ENCODE measurements at regions not wholly inside any gene's neighbourhood (a gene's known extent, or its start where the extent isn't known, plus 50 kb on each side); places are given as distances from the start of the nearest gene placed in this dataset.

DNA sequence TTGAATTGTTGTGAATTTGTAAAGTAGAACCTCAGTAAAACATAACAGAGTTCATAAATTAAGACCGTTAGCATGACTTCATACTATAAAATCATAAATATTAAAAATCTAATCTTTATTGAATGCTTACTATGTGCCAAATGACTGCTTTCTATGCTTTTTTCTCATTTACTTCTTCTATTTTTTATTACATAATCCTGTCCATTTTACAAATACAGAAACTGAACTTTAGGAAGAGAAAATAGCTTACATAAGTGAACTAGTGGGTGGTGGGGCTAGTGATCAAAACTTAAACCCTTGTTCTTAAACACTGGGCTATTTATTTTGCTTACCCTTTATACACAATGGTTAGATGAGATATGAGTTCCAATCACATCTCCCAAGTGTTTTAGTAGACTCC lies 122.3 kb downstream of the ZC3H11B start:
- Histone ChIP-seq H3K36me3 (ENCODE audit: control insufficient read depth in 2 of 2, insufficient read depth in 1 of 2, low read length in 2 of 2) (no peaks in the 10 kb centered on the region), H3K9me3 (ENCODE audit: control insufficient read depth, insufficient read depth, low read depth, low read length) (no peaks in the 10 kb centered on the region), H3K4me3 (ENCODE audit: low read depth, low read length) (no peak overlapping the region), H3K27ac (ENCODE audit: extremely low read depth, low read depth, low read length) (no peak overlapping the region), H3K4me1 (ENCODE audit: control insufficient read depth, insufficient read depth, low read length) (no peaks in the 10 kb centered on the region)
- ChIA-PET POLR2A (no interaction called here), CTCF (interaction anchor here (0.6 kb wide), 1 partner anchor 69 kb away, joined by 4 read pairs; no protein-coding TSS in a partner anchor)
- TF ChIP-seq OVOL3 (tag by site-specific recombination; IDR thresholded peaks at IDR 0.05): no peak
- no peak for TF ChIP-seq MYNN (tag by site-specific recombination; IDR thresholded peaks at IDR 0.05; ENCODE audit: borderline replicate concordance)
- TF ChIP-seq ZNF549 (tag by site-specific recombination; IDR thresholded peaks at IDR 0.05): no peak
- no peak for TF ChIP-seq ZNF544 (tag by site-specific recombination; IDR thresholded peaks at IDR 0.05)
- no peak for TF ChIP-seq ZFP3 (tag by site-specific recombination; IDR thresholded peaks at IDR 0.05; ENCODE audit: low read depth)
- no peak for TF ChIP-seq GLI4 (tag by site-specific recombination; IDR thresholded peaks at IDR 0.05)
- no peak for TF ChIP-seq ZFP37 (tag by site-specific recombination; IDR thresholded peaks at IDR 0.05)
- TF ChIP-seq ZNF10 (tag by site-specific recombination; IDR thresholded peaks at IDR 0.05): no peak
- TF ChIP-seq, protein P1, sequence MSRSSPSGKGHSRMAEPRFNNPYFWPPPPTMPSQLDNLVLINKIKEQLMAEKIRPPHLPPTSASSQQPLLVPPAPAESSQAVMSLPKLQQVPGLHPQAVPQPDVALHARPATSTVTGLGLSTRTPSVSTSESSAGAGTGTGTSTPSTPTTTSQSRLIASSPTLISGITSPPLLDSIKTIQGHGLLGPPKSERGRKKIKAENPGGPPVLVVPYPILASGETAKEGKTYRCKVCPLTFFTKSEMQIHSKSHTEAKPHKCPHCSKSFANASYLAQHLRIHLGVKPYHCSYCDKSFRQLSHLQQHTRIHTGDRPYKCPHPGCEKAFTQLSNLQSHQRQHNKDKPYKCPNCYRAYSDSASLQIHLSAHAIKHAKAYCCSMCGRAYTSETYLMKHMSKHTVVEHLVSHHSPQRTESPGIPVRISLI (tag by site-specific recombination; IDR thresholded peaks at IDR 0.05): no peak
- TF ChIP-seq, protein P2, sequence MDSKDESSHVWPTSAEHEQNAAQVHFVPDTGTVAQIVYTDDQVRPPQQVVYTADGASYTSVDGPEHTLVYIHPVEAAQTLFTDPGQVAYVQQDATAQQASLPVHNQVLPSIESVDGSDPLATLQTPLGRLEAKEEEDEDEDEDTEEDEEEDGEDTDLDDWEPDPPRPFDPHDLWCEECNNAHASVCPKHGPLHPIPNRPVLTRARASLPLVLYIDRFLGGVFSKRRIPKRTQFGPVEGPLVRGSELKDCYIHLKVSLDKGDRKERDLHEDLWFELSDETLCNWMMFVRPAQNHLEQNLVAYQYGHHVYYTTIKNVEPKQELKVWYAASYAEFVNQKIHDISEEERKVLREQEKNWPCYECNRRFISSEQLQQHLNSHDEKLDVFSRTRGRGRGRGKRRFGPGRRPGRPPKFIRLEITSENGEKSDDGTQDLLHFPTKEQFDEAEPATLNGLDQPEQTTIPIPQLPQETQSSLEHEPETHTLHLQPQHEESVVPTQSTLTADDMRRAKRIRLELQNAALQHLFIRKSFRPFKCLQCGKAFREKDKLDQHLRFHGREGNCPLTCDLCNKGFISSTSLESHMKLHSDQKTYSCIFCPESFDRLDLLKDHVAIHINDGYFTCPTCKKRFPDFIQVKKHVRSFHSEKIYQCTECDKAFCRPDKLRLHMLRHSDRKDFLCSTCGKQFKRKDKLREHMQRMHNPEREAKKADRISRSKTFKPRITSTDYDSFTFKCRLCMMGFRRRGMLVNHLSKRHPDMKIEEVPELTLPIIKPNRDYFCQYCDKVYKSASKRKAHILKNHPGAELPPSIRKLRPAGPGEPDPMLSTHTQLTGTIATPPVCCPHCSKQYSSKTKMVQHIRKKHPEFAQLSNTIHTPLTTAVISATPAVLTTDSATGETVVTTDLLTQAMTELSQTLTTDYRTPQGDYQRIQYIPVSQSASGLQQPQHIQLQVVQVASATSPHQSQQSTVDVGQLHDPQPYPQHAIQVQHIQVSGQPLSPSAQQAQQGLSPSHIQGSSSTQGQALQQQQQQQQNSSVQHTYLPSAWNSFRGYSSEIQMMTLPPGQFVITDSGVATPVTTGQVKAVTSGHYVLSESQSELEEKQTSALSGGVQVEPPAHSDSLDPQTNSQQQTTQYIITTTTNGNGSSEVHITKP (tag by site-specific recombination; IDR thresholded peaks at IDR 0.05): no peak

DNA sequence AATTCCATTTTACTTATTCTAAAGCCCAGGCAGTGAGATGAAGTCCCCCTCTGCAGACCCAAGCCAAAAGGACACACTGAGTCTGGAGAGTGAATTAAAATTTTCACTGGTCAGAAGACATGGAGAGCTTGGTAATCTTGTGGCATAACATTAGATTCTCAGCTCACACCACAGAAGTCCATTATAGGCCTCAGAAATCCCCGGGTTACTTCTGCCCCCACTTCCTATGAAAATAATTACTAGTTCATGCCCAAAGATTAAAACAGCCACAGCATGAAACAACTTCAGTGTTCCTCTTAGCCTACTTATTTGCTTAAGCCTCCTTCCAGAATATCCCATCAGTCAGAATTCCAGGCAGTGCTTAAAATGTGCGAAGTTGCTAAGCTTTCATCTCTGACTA lies 123.3 kb downstream of the ZC3H11B start:
- no peak overlapping the region for H3K27ac ChIP-seq (ENCODE audit: extremely low read depth, low read depth, low read length)
- no peaks in the 10 kb centered on the region for H3K36me3 ChIP-seq (ENCODE audit: control insufficient read depth in 2 of 2, insufficient read depth in 1 of 2, low read length in 2 of 2)
- TF ChIP-seq ZNF776 (tag by site-specific recombination; IDR thresholded peaks at IDR 0.05; ENCODE audit: borderline replicate concordance) (no peak), ZNF624 (tag by site-specific recombination; IDR thresholded peaks at IDR 0.05) (no peak)
- TF ChIP-seq, protein P3, sequence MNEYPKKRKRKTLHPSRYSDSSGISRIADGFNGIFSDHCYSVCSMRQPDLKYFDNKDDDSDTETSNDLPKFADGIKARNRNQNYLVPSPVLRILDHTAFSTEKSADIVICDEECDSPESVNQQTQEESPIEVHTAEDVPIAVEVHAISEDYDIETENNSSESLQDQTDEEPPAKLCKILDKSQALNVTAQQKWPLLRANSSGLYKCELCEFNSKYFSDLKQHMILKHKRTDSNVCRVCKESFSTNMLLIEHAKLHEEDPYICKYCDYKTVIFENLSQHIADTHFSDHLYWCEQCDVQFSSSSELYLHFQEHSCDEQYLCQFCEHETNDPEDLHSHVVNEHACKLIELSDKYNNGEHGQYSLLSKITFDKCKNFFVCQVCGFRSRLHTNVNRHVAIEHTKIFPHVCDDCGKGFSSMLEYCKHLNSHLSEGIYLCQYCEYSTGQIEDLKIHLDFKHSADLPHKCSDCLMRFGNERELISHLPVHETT (tag by site-specific recombination; IDR thresholded peaks at IDR 0.05): no peak
- no peaks in the 10 kb centered on the region for H3K9me3 ChIP-seq (ENCODE audit: control insufficient read depth, insufficient read depth, low read depth, low read length)
- H3K4me3 ChIP-seq (ENCODE audit: low read depth, low read length): no peak overlapping the region
- ChIA-PET CTCF (interaction anchor here (0.7 kb wide), 1 partner anchor 9 kb away, joined by 7 read pairs; no protein-coding TSS in a partner anchor), POLR2A (no interaction called here)
- no peaks in the 10 kb centered on the region for H3K4me1 ChIP-seq (ENCODE audit: control insufficient read depth, insufficient read depth, low read length)

DNA sequence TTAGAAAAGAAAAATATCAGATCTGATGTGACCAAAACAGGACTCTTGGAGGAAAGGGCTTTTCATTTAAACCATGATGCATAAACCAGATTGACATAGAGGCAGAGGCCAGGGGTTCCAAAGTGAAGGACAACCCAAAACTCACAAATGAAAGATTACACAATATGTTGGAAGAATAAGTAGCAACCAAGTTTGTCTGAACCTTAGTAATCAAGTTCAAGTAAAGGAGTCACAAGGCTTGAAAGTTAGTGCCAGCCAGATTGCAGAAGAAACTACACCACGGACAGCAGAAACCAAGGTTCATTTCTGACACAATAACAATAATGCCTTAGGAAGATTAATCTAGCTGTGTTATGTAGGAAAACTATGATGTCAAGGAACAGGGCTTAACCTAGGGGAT lies 124.6 kb downstream of the ZC3H11B start:
- no peaks in the 10 kb centered on the region for H3K36me3 ChIP-seq (ENCODE audit: control insufficient read depth in 2 of 2, insufficient read depth in 1 of 2, low read length in 2 of 2)
- ChIA-PET CTCF (no interaction called here), POLR2A (no interaction called here)
- H3K4me3 ChIP-seq (ENCODE audit: low read depth, low read length): no peak overlapping the region
- H3K9me3 ChIP-seq (ENCODE audit: control insufficient read depth, insufficient read depth, low read depth, low read length): no peaks in the 10 kb centered on the region
- no peaks in the 10 kb centered on the region for H3K4me1 ChIP-seq (ENCODE audit: control insufficient read depth, insufficient read depth, low read length)
- H3K27ac ChIP-seq (ENCODE audit: extremely low read depth, low read depth, low read length): no peak overlapping the region
- TF ChIP-seq ZXDB (tag by site-specific recombination; IDR thresholded peaks at IDR 0.05): no peak
- TF ChIP-seq ZNF501 (tag by site-specific recombination; IDR thresholded peaks at IDR 0.05): no peak
- TF ChIP-seq ZNF155 (tag by site-specific recombination; IDR thresholded peaks at IDR 0.05): no peak
- TF ChIP-seq, protein P4, sequence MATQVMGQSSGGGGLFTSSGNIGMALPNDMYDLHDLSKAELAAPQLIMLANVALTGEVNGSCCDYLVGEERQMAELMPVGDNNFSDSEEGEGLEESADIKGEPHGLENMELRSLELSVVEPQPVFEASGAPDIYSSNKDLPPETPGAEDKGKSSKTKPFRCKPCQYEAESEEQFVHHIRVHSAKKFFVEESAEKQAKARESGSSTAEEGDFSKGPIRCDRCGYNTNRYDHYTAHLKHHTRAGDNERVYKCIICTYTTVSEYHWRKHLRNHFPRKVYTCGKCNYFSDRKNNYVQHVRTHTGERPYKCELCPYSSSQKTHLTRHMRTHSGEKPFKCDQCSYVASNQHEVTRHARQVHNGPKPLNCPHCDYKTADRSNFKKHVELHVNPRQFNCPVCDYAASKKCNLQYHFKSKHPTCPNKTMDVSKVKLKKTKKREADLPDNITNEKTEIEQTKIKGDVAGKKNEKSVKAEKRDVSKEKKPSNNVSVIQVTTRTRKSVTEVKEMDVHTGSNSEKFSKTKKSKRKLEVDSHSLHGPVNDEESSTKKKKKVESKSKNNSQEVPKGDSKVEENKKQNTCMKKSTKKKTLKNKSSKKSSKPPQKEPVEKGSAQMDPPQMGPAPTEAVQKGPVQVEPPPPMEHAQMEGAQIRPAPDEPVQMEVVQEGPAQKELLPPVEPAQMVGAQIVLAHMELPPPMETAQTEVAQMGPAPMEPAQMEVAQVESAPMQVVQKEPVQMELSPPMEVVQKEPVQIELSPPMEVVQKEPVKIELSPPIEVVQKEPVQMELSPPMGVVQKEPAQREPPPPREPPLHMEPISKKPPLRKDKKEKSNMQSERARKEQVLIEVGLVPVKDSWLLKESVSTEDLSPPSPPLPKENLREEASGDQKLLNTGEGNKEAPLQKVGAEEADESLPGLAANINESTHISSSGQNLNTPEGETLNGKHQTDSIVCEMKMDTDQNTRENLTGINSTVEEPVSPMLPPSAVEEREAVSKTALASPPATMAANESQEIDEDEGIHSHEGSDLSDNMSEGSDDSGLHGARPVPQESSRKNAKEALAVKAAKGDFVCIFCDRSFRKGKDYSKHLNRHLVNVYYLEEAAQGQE (tag by site-specific recombination; IDR thresholded peaks at IDR 0.05): no peak
- TF ChIP-seq, protein P5, sequence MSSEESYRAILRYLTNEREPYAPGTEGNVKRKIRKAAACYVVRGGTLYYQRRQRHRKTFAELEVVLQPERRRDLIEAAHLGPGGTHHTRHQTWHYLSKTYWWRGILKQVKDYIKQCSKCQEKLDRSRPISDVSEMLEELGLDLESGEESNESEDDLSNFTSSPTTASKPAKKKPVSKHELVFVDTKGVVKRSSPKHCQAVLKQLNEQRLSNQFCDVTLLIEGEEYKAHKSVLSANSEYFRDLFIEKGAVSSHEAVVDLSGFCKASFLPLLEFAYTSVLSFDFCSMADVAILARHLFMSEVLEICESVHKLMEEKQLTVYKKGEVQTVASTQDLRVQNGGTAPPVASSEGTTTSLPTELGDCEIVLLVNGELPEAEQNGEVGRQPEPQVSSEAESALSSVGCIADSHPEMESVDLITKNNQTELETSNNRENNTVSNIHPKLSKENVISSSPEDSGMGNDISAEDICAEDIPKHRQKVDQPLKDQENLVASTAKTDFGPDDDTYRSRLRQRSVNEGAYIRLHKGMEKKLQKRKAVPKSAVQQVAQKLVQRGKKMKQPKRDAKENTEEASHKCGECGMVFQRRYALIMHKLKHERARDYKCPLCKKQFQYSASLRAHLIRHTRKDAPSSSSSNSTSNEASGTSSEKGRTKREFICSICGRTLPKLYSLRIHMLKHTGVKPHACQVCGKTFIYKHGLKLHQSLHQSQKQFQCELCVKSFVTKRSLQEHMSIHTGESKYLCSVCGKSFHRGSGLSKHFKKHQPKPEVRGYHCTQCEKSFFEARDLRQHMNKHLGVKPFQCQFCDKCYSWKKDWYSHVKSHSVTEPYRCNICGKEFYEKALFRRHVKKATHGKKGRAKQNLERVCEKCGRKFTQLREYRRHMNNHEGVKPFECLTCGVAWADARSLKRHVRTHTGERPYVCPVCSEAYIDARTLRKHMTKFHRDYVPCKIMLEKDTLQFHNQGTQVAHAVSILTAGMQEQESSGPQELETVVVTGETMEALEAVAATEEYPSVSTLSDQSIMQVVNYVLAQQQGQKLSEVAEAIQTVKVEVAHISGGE (tag by site-specific recombination; conservative IDR thresholded peaks at IDR 0.05; ENCODE audit: low read depth): no peak
- no peak for TF ChIP-seq ZNF404 (tag by site-specific recombination; IDR thresholded peaks at IDR 0.05)
- no peak for TF ChIP-seq ZNF423 (tag by site-specific recombination; IDR thresholded peaks at IDR 0.05)
